ENCODE measurements at regions not wholly inside any gene's neighbourhood (a gene's known extent, or its start where the extent isn't known, plus 50 kb on each side); places are given as distances from the start of the nearest gene placed in this dataset.

- Histone ChIP-seq H3K27ac (ENCODE audit: low read depth, low read length) (no peak overlapping the region), H3K9ac (ENCODE audit: low read length) (no peak overlapping the region), H3K4me2 (ENCODE audit: low read length) (no peak overlapping the region), H3K9me3 (ENCODE audit: insufficient read depth, low read depth, low read length) (no peaks in the 10 kb centered on the region), H3K4me3 (ENCODE audit: insufficient read depth, low read depth, low read length) (no peak overlapping the region), H3K4me1 (ENCODE audit: insufficient read depth, low read length) (no peaks in the 10 kb centered on the region), H4K20me1 (ENCODE audit: insufficient read depth, low read length) (no peaks in the 10 kb centered on the region), H3K36me3 (ENCODE audit: insufficient read depth, low read length) (no peaks in the 10 kb centered on the region), H3K79me2 (ENCODE audit: insufficient read depth, low read length) (no peaks in the 10 kb centered on the region), H3K27me3 (ENCODE audit: insufficient read depth, low read length) (no peaks in the 10 kb centered on the region), H2AFZ (ENCODE audit: low read depth, low read length) (no peak overlapping the region)
- TF ChIP-seq CTCF (IDR thresholded peaks at IDR 0.05; ENCODE audit: insufficient read depth, low read depth, low read length) (no peak), EZH2 (IDR thresholded peaks at IDR 0.05; ENCODE audit: insufficient read depth, low read length) (no peak)
- peak; percentile 47 for DNase-seq (ENCODE audit: low read depth)
- no peak for FAIRE-seq
- Mint-ChIP-seq H3K27ac (ENCODE audit: unreplicated experiment) (no peak overlapping the region), H3K9me3 (ENCODE audit: unreplicated experiment) (no peaks in the 10 kb centered on the region), H3K4me3 (ENCODE audit: unreplicated experiment) (no peak overlapping the region), H3K36me3 (ENCODE audit: low read depth, unreplicated experiment) (no peaks in the 10 kb centered on the region), H3K27me3 (ENCODE audit: low read depth, unreplicated experiment) (no peaks in the 10 kb centered on the region), H3K4me1 (ENCODE audit: low read depth, unreplicated experiment) (no peaks in the 10 kb centered on the region)
These were observed 365.9 kb upstream of the NOVA1 start for GRCh38 chr14:26963711-26964110.

GRCh38 chr14:26965490-26965889 lies 367.7 kb upstream of the NOVA1 start:
- H3K27me3 ChIP-seq (ENCODE audit: insufficient read depth, low read length) = no peaks in the 10 kb centered on the region
- Mint-ChIP-seq H3K4me1 (ENCODE audit: low read depth, unreplicated experiment) (no peaks in the 10 kb centered on the region), H3K9me3 (ENCODE audit: unreplicated experiment) (no peaks in the 10 kb centered on the region)

More at GRCh38 chr14:26965490-26965889, 367.7 kb upstream of the NOVA1 start:
- H3K4me3 Mint-ChIP-seq (ENCODE audit: unreplicated experiment) = no peak overlapping the region
- Histone ChIP-seq H4K20me1 (ENCODE audit: insufficient read depth, low read length) (no peaks in the 10 kb centered on the region), H3K79me2 (ENCODE audit: insufficient read depth, low read length) (no peaks in the 10 kb centered on the region), H3K4me2 (ENCODE audit: low read length) (no peak overlapping the region), H2AFZ (ENCODE audit: low read depth, low read length) (no peak overlapping the region), H3K4me1 (ENCODE audit: insufficient read depth, low read length) (no peaks in the 10 kb centered on the region), H3K36me3 (ENCODE audit: insufficient read depth, low read length) (no peaks in the 10 kb centered on the region), H3K27ac (ENCODE audit: low read depth, low read length) (no peak overlapping the region), H3K9me3 (ENCODE audit: insufficient read depth, low read depth, low read length) (no peaks in the 10 kb centered on the region), H3K9ac (ENCODE audit: low read length) (no peak overlapping the region), H3K4me3 (ENCODE audit: insufficient read depth, low read depth, low read length) (no peak overlapping the region)
- FAIRE-seq (no peak), DNase-seq (ENCODE audit: low read depth) (no peak)
- no peaks in the 10 kb centered on the region for H3K27me3 Mint-ChIP-seq (ENCODE audit: low read depth, unreplicated experiment)
- no peaks in the 10 kb centered on the region for H3K36me3 Mint-ChIP-seq (ENCODE audit: low read depth, unreplicated experiment)
- H3K27ac Mint-ChIP-seq (ENCODE audit: unreplicated experiment) = no peak overlapping the region
- no peak for TF ChIP-seq CTCF (IDR thresholded peaks at IDR 0.05; ENCODE audit: insufficient read depth, low read depth, low read length)
- no peak for TF ChIP-seq EZH2 (IDR thresholded peaks at IDR 0.05; ENCODE audit: insufficient read depth, low read length)
